ENCODE measurements at regions not wholly inside any gene's neighbourhood (a gene's known extent, or its start where the extent isn't known, plus 50 kb on each side); places are given as distances from the start of the nearest gene placed in this dataset.

DNA sequence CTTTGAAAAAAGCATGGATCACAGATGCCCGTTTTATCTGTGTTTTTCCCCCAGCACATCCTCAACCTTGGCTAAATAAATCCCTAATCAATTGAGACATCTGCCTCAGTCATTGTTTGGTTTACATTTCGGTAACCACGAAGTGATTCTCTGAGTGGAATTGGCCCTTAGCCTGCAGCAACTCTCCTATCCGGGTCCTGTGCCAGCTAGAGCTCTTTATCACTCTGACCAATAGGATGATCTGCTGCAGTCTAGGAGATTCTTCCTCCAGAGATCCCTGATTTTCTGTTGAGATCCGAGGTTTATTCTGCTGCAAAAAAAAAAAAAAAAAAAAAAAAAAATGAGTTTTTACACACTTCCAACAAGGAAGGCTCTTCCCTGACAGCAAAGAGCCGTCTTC is 137.3 kb downstream of the KCNA4 start:
- Histone ChIP-seq H3K4me1 (no peaks in the 10 kb centered on the region), H3K27ac (no peak overlapping the region), H3K36me3 (ENCODE audit: insufficient read depth in 1 of 2, low read depth in 1 of 2) (no peaks in the 10 kb centered on the region), H3K9me3 (peaks cover 6% of the 10 kb centered on the region), H3K4me3 (no peak overlapping the region), H3K27me3 (ENCODE audit: insufficient read depth in 3 of 3, low read length in 2 of 3) (no peaks in the 10 kb centered on the region)
- no peak for TF ChIP-seq CTCF (IDR thresholded peaks at IDR 0.05)
- DNase-seq = no peak
- no peak for ATAC-seq
- WGBS, 3 donors = 62 to 64% (median 62%) methylated on average over 6 of the region's 6 CpGs
- intact Hi-C loops (cut with DNase I) = no loop called here

- DNase-seq (no peak), ATAC-seq (no peak)
- H3K27me3 ChIP-seq (ENCODE audit: insufficient read depth in 3 of 3, low read length in 2 of 3) = no peaks in the 10 kb centered on the region
- H3K36me3 ChIP-seq (ENCODE audit: insufficient read depth in 1 of 2, low read depth in 1 of 2) = no peaks in the 10 kb centered on the region
- intact Hi-C loops (cut with DNase I) = no loop called here
- no peaks in the 10 kb centered on the region for H3K4me1 ChIP-seq
- H3K27ac ChIP-seq = no peak overlapping the region
- no peaks in the 10 kb centered on the region for H3K9me3 ChIP-seq
- no peak for TF ChIP-seq CTCF (IDR thresholded peaks at IDR 0.05)
- no peak overlapping the region for H3K4me3 ChIP-seq
- 41 to 78% (median 68%) methylated on average over 1 of the region's 1 CpG for WGBS, 3 donors
Observed at GRCh38 chr11:29876192-29876591, 140.6 kb downstream of the KCNA4 start.

DNA sequence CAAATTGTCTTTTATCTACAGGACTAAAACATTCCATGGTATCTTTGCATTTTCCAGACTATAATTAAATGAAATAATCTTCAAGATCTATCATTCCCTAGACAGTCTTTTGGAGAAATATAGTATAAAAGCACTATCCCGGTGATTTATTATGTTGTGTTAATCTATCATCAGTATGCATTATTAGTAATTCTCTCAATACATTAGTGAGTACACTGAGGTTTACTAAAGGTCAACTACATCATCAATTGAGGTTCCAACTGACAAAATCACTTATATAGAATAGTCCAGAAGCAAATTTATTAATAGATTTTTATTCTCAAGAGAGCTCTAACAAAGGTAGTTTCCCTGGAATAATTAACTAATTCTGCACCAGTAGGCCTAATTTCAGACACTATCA is 169.6 kb downstream of the KCNA4 start:
- ATAC-seq (no peak), DNase-seq (no peak)
- Histone ChIP-seq H3K9me3 (no peaks in the 10 kb centered on the region), H3K36me3 (ENCODE audit: insufficient read depth in 1 of 2, low read depth in 1 of 2) (no peaks in the 10 kb centered on the region), H3K4me3 (no peak overlapping the region), H3K4me1 (no peaks in the 10 kb centered on the region), H3K27ac (no peak overlapping the region), H3K27me3 (ENCODE audit: insufficient read depth in 3 of 3, low read length in 2 of 3) (no peaks in the 10 kb centered on the region)
- TF ChIP-seq CTCF (IDR thresholded peaks at IDR 0.05) = no peak
- WGBS, 3 donors = 89 to 95% (median 92%) methylated on average over 1 of the region's 1 CpG
- intact Hi-C loops (cut with DNase I) = no loop called here

DNA sequence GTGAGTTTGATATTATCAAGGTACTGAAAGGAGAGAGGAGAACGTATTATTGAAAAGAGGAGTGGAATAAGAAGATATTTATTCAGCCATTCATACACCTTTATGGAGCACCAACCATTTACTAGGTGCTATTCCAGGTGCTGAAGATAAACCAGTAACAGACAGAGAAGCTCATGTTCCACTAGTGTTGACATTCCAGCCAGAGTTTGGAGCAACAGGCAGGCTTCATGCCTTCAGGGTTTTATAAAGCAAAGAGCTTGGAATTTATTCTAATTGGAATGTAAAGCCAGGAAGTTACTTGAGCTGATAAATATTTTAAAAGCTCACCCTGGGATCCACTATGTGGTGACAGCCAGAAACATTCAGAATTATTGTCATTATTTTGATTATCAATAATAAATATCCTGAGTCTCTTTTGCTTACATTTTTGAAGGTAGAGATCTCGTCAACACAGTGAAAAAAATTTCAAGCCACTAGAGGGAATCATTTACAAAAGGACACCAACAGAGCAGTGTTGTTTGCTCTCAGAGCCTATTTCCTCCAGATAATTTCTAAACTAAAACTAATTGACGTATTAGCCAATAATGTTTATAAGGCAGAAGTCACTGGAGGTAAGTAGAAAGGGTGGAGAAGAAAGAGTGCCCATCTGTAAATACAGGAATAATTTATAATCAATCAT is 172.0 kb downstream of the KCNA4 start:
- TF ChIP-seq CTCF (IDR thresholded peaks at IDR 0.05) = no peak
- ATAC-seq = no peak
- intact Hi-C loops (cut with DNase I) = no loop called here

DNA sequence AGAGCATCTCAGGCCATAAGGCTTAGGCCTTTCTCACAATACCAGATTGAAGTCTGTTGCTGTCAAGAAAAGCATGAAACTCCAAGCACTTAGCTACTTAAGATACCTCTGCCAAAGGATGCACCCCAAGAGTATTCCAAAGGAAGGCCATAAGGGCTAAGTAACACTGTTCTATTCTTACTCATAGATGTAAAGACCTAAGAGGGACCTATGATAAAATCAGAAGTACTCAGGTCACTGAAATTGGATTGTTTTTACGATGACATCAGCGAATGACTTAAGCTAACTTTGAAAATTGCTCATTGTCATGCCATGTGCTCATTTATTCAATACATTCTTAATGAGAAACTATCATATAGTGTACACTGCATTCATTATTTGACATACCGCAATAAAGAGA is 172.8 kb downstream of the KCNA4 start:
- intact Hi-C loops (cut with DNase I) = no loop called here
- no peak overlapping the region for H3K4me3 ChIP-seq
- H3K9me3 ChIP-seq = no peaks in the 10 kb centered on the region

More for the DNA sequence above, 172.0 kb downstream of the KCNA4 start:
- no peak for DNase-seq
- 54 to 59% (median 58%) methylated on average over 3 of the region's 3 CpGs for WGBS, 3 donors
- Histone ChIP-seq H3K4me1 (no peaks in the 10 kb centered on the region), H3K36me3 (ENCODE audit: insufficient read depth in 1 of 2, low read depth in 1 of 2) (no peaks in the 10 kb centered on the region), H3K27ac (no peak overlapping the region), H3K27me3 (ENCODE audit: insufficient read depth in 3 of 3, low read length in 2 of 3) (no peaks in the 10 kb centered on the region), H3K9me3 (no peaks in the 10 kb centered on the region), H3K4me3 (no peak overlapping the region)

More for the DNA sequence above, 172.8 kb downstream of the KCNA4 start:
- Histone ChIP-seq H3K27me3 (ENCODE audit: insufficient read depth in 3 of 3, low read length in 2 of 3) (no peaks in the 10 kb centered on the region), H3K27ac (no peak overlapping the region), H3K36me3 (ENCODE audit: insufficient read depth in 1 of 2, low read depth in 1 of 2) (no peaks in the 10 kb centered on the region), H3K4me1 (no peaks in the 10 kb centered on the region)
- DNase-seq (no peak), ATAC-seq (no peak)
- 79 to 82% (median 80%) methylated on average over 3 of the region's 3 CpGs for WGBS, 3 donors
- TF ChIP-seq CTCF (IDR thresholded peaks at IDR 0.05) = no peak

All from psoas muscle (tissue), 7 donors.